ENCODE measurements at regions not wholly inside any gene's neighbourhood (a gene's known extent, or its start where the extent isn't known, plus 50 kb on each side); places are given as distances from the start of the nearest gene placed in this dataset.
"Not testable (repeated sequence)": the region's sequence is repeated elsewhere in the genome, so short reads cannot be mapped to it uniquely, and the experiment has no call there.

DNA sequence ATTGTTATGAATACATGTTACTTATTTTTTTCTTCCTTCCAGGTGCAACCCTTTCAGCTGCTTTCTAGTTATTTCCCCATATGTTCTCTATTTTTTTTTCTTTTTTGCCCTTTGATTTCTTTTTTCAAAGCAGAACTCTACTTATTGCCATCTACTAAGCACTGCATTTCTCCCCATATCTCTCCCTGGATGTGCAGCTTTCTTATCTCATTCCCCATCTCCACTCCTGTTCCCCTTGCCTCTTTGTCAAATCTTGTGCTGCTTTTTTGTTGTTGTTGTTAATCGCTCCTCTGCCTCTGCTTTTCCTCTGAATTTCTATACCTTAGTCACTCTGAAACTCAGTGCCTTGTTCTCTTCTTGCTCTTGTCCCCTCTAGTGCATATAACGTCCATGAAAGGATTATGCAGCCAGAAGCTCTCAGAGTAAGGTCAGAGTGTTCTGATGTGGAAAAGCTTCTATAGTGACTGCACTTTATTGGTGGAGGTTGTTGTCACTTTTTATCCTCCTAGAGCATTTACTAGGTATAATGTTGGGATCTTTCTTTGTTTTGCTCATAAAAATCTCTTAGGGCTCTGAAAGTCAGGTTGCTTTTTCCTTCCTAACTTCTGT lies 51.1 kb upstream of the JADE1 start:
- POLR2A ChIA-PET: no interaction called here
- CTCF ChIA-PET: no interaction called here

DNA sequence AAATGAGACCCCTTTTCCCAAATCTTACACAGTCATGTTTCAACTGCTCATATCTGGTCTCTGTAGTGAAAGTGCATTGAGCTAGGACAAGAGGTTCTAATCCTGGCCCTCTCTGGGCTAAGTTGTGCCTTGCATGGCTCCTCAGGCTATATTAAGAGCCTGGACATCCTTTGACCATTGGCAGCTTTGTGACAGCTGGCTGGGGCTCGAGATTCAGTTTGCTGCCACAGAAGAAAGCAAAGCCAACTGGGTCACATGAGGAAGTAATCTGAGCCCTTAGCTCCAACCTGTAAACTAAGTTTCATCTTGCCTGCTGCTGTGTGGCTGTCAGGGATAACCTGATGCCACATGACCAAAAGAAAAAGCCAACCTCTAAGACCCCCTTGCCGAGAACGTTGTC lies 51.8 kb upstream of the JADE1 start:
- ChIA-PET CTCF (no interaction called here), POLR2A (no interaction called here)

DNA sequence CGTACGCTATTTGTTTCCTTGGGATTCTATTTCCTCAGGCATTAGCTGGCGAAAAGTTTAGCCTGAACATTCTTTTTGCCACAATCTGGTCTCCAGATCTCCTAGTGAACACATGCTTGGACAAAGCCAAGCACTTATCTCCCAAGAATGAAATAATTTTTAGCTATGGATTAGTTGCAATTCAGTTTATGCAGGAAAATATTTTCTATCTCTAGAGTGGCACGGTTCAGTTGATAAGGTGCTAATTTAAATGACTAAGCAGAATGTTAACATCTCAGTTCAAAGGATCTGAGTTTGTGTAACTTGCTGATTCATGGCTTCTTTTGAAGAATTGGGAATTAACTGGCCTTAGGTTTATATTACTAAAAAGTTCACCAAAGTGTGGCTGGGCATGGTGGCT lies 58.1 kb upstream of the JADE1 start:
- CTCF ChIA-PET: no interaction called here
- POLR2A ChIA-PET: no interaction called here

DNA sequence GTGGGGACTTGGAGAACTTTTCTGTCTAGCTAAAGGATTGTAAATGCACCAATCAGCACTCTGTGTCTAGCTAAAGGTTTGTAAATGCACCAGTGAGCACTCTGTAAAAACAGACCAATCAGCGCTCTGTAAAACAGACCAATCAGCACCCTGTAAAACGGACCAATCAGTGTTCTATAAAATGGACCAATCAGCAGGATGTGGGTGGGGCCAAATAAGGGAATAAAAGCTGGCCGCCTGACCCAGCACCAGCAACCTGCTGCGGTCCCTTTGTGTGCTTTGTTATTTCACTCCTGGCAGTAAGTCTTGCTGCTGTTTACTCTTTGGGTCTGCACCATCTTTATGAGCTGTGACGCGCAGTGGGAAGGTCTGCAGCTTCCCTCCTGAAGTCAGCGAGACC lies 67.8 kb upstream of the JADE1 start:
- CTCF ChIA-PET: interaction anchor here (0.7 kb wide), 1 partner anchor 38 kb away, joined by 3 read pairs; no protein-coding TSS in a partner anchor
- POLR2A ChIA-PET: not testable (repeated sequence)

DNA sequence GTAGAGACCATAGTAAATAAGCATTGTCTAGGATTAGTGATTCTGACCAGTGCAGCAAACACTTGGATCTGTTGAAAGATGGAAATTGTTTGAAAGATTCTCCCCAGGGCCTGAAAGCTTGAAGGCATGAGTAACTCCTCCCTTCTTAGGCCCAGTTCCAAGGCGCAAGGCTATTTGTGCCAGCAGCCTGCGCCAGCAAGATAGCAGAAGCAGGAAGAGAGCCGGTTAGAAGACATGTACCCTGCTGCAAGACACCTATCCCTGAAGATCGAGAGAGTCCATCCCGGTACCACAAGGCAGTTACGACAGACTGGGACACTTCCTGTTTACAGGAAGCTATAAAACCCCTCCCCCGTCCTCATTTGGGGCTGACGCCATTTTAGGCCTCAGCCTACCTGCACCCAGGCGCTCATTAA lies 72.4 kb upstream of the JADE1 start:
- POLR2A ChIA-PET: no interaction called here
- CTCF ChIA-PET: no interaction called here

DNA sequence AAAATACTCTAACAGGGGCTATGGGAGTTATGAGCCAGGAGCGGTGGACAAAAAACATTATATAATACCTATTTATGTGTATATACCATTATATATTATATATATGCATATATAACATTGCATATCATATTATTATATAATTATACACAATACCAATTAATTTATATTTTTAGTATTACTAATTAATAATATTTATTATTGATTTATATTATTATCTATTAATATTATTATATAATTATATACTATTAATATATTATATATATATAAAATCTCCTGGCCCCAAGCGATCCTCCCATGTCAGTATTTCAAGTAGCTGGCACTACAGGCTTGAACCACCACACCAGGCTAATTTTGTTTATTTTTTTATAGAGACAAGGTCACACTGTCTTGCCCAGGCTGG lies 73.8 kb upstream of the JADE1 start:
- ChIA-PET CTCF (no interaction called here), POLR2A (no interaction called here)

DNA sequence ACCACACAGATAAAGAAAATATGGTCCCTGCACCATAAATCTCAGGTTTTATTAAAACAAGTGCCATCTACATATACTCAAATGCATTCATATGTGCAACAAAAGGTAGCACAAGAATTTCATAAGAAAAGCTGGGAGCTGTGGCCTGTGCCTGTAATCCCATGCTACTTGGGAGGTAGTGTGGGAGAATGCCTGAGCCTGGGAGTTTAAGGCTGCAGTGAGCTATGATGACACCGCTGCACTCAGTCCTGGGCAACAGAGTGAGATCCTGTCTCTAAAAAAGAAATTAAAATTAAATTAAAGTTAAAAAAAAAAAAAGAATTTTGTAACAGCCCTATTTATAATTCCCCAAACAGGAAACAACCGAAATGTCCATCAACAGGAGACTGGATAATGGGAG lies 81.3 kb upstream of the JADE1 start:
- ChIA-PET CTCF (no interaction called here), POLR2A (no interaction called here)

DNA sequence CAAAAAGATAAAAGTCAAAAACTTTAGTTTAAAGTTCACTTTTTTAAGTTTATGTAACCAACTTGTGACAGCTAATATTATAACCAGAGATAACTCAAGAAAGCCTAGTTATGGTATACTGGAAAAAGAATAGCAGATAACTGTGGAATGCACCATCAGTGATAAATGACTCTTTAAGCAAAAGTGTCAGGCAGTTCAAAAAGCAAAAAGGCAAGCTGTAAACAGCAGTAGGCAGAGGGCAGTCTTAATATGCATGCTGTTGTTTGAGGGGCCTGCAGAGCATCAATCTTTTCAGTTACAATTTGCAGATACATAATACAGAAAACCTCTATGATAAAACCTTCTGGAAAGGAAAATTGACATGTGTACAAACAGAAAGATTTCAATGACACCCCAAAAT lies 81.8 kb upstream of the JADE1 start:
- CTCF ChIA-PET: no interaction called here
- POLR2A ChIA-PET: no interaction called here

DNA sequence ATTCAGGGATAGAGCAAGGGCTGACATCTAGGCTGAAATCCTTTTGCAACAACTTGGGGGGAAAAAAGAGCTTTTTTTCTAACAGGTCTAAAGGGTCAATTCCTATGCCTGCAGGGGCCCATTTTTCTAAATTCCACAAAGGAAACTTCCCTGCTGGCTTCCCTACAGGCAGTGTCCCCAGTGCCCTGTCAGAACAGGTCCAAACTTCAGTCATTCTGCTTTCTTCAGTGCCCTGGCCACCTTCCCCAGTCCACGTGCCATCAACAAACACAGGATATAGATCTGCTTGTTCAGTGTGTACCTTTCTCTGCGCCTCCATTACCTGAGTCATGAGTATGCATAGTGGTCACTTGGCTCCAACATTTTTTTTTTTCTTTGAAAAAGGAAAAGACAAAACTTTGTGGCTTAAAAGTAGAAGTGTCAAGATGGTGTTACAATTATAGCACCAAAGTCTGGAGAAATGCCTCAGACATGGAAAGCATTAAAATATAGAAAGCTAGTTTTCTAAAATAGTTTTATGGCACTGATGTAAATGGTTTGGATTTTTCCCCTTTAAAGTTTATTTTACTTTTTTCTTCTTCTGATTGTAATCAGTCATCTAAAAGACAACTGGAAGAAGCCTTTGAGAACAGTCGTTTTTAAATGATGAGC lies 84.0 kb upstream of the JADE1 start:
- ChIA-PET POLR2A (interaction anchor here (0.6 kb wide), 1 partner anchor 24 kb away, joined by 3 read pairs; no protein-coding TSS in a partner anchor), CTCF (no interaction called here)

DNA sequence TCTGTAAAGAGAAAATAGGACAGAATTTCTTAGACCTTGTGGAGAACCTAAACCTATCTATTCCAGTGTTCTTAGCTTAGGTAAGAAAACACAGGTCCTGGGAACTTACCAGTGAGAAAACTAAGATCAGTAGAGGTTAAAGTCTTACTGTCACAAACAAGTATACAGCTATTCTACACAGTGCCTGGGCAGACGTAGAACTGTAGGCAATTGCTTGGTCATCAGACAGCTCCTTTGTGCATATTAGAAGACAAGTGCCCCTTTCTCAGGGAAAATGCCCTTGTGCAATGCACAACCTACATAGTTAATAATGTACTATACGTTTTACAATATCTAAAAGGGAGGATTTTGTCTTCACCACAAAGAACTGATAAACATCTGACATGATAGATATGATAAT lies 86.6 kb upstream of the JADE1 start:
- POLR2A ChIA-PET: no interaction called here
- CTCF ChIA-PET: no interaction called here

DNA sequence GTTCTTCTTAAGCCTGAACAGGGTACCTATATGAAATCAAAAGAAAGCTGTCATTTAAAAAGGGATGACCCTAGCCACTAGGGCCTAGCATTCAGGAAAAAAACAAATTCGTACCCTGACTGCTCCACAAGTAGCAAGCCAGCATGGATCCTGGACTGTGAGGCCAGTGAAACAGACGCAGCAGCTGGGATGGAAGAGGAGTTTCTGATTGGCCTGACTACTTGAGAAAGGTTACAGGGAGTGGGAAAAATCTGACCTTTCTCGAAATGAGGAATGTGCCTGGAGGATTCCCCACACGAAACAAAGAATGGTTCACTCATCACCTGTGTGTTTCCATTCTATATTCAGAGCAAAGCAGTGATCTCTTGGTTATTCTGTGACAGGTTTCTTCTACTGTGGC lies 87.6 kb upstream of the JADE1 start:
- CTCF ChIA-PET: no interaction called here

DNA sequence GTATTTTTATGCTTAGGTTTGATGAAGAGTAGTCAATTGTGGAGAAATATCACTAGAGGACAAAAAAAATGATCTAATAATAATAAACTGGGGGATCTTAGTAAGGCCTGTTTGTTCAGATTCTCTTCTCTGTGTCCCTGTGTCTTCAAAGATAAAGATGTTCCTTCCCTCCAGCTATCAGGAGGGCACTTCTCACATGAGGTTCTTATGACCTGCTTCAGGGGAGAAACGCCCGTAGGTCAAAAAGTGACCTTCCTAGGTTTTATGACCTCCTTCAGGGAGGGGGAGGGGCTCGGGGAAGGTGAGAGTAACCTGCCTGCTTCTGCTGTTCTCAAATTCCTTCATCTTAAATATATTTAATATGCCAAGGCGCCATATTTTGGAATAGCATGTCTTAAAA lies 89.2 kb upstream of the JADE1 start:
- ChIA-PET POLR2A (no interaction called here), CTCF (no interaction called here)

More for the DNA sequence above, 87.6 kb upstream of the JADE1 start:
- POLR2A ChIA-PET: no interaction called here

DNA sequence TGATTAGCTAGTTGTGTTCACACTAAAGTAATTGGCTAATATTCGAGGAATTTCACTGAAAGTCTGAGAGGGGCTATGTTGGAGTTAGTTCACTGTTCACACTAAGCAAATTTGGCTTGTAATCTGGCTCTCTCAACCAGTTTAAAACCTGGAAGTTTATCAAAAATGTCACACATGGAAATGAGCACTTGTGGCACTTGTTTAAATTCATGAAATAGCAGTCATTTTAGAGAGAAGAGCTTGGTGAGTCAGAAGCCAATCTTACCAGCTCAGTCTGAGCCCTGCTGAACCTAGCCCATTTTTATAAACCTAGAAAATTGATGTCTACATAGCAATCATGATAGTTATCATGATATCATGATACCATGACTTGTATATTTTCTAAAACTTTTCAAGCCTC lies 90.7 kb upstream of the JADE1 start:
- ChIA-PET CTCF (no interaction called here), POLR2A (no interaction called here)

DNA sequence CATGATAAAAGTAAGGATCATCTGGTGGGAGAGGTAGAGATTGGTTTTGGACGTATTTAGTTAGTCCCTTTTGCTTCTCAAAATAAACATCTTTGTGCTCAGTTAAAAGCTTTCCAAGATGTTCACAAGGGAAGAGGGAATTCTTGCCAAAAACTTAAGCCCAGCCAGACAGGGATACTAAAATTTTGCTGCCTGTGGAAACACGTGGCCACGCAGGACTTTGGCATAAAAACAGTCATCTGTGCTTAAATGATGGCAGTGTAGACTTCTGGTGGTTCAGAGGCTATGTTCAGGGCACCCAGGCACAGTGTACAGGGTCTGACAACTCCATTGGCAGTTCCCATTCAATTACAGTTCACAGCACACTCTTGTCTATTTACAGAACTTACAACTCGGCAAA lies 93.2 kb upstream of the JADE1 start:
- POLR2A ChIA-PET: no interaction called here
- CTCF ChIA-PET: no interaction called here

DNA sequence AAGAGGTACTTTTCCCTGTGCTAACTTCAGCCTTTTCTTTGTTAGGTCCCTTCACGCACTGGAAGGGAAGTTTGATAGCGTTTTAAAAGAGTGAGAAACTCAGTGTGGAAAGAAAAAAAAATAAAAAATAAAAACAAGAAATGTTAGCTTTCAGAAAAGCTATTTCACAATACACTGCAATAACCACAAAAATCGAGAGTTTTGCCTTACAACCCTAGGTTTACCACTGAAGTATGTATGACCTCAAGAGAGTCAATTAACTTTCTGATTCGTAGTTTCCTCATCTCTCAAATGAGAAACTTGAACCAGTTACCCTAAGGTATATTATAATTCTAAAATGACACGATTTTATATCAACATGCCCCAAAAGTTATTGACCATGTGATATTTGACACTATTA lies 93.9 kb upstream of the JADE1 start:
- ChIA-PET POLR2A (no interaction called here), CTCF (no interaction called here)

DNA sequence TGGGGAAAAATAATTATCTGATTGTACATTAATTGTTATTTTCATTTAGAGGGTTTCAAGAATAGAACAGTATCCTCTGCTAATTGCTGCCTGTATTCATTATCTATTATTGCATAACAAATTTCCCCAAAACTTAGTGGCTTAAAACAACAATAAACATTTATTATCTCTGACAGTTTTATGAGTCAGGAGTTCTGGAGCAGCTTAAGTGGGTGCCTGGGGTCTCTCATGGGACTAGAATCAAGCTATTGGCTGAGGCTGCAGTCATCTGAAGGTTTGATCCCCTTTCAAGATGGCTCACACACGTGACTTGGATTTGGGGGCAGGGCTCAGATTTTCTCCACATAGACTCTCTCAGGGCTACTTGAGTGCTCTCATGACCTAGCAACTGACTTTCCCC lies 98.1 kb upstream of the JADE1 start:
- CTCF ChIA-PET: no interaction called here
- POLR2A ChIA-PET: no interaction called here

DNA sequence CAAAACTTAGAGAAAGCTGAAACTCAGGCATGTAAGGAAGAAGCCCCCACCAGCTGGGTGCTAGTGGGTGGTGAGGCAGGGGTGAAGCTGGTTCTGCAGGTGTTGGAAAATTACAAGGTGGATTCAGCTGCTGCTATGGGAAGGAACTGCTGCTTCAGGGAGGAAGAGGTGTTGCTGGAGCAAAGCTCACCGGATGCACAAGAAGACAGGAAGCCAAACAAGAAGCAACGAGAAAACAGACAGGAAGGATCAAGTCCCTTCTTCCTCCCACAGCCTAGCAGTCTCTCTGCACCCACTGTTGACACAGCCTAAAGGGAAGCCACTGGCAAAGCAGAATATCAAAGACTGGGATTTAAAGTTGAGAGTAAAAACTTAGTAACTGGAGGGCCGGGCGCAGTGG lies 100.2 kb upstream of the JADE1 start:
- CTCF ChIA-PET: no interaction called here
- POLR2A ChIA-PET: no interaction called here

DNA sequence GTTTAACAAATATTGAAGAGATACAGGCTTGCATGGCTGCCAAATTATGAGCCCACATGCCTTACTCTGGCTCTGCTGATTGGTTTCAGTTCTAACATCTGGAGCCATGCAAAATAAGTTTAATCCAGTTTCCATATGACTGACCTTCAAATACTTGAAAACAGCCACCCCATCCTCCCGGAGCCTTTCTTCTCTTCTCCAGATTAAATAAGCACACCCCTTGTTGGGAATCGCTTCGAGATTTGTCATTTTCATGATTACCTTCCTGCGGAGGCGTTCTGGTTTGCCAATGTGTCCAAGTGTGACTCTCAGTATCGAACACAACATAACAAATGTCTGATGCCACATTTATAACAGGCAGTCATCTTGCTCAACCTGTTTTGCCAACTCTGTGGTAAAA lies 101.6 kb upstream of the JADE1 start:
- CTCF ChIA-PET: no interaction called here
- POLR2A ChIA-PET: no interaction called here

DNA sequence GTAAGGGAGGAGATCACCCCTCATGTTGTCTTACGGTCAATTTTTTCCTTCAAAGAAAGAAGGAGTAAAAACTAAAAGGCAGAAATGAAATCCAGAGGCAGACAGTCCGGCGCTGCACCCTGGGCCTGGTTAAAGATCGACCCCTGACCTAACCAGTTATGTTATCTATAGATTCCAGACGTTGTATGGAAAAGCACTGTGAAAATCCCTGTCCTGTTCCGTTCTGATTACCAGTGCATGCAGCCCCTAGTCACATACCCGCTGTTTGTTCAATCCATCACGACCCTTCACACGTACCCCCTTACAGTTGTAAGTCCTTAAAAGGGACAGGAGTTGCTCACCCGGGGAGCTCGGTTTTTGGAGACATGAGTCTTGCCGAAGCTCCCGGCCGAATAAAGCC lies 105.6 kb upstream of the JADE1 start:
- ChIA-PET CTCF (no interaction called here), POLR2A (no interaction called here)

DNA sequence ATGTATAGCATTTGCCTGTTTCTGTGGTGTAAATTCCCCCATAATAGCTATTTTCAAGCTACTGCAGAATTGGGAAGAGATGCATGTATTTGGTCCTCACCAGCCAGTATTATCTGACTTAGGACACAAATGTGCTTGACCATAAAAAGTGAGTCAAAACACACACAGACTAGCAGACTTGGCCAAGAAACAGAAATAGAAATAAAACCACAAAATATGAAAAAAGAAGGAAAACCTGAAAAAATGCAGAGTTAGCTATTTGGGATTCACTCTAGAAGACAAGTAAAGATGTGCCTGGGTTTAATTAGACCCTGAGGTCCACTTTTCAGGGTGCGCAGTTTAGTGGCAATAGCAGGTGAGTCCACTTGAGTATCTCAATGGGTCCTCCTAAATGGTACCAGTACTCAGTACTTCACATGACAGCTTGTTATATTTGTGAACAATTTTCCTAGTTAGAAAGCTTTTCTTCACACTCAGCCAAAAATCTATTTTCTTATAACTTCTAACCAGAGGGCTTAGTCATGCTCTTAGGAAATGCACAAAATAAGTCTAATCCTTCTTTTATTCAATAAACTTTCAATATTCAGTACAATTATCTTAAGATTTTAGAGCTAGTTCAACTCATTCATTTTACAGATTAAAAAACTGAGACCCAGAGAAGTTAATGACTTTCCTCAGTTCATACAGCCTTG lies 108.7 kb upstream of the JADE1 start:
- CTCF ChIA-PET: no interaction called here
- POLR2A ChIA-PET: interaction anchor here (0.7 kb wide), 1 partner anchor 25 kb away, joined by 3 read pairs; no protein-coding TSS in a partner anchor

DNA sequence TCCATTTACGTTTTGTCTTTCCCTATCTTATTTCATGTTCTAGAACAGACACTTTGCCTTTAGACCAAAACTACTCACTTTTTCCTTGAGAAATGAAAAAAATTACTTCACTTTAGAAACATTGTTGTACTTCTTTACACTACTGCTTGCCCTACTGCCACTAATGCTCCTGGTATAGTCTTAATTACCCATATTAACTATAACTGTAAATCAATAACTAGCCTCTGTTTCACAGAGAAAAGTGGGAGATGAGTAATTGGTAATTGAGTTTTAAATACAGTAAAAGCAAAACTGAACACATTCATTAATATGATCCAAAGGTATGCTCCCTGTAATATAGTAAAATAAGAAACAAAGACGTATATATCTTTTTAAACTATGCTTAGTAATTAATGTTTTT lies 111.1 kb upstream of the JADE1 start:
- POLR2A ChIA-PET: no interaction called here
- CTCF ChIA-PET: no interaction called here

DNA sequence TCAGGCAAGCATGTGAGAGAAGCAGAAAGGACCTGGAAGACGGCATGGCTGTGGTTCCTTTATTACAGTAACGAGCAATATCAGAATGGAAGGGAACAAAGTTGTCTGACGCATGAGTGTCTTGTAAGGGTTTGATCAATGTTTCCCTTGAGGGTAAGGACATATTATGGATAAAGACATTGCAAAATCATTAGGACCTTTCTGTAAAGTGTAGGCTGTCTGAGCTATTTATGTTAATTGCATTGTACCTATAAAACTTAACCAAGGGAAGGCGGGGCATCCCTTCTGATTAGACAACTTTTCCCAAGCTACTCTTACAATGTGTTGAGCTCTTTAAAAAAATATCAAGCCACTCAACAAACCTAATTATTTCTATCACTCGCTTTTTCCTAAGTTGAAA lies 112.2 kb upstream of the JADE1 start:
- ChIA-PET CTCF (no interaction called here), POLR2A (no interaction called here)
